ENCODE measurements at regions not wholly inside any gene's neighbourhood (a gene's known extent, or its start where the extent isn't known, plus 50 kb on each side); places are given as distances from the start of the nearest gene placed in this dataset.

- TF ChIP-seq CTCF (IDR thresholded peaks at IDR 0.05), result no peak
- TF ChIP-seq EZH2 (IDR thresholded peaks at IDR 0.05; ENCODE audit: borderline replicate concordance, insufficient read depth, low read depth, low read length, poor library complexity, severe bottlenecking), result no peak
These were observed 389.2 kb upstream of the KCNMB2 start for GRCh38 chr3:178147001-178147400.
